ENCODE measurements at regions not wholly inside any gene's neighbourhood (a gene's known extent, or its start where the extent isn't known, plus 50 kb on each side); places are given as distances from the start of the nearest gene placed in this dataset.

GRCh38 chr6:154920495-154921200, 74.5 kb upstream of the TIAM2 start:
- Histone ChIP-seq H4K20me1 (ENCODE audit: low read depth, low read length) (no peaks in the 10 kb centered on the region), H3K79me2 (ENCODE audit: insufficient read depth, low read length) (no peaks in the 10 kb centered on the region), H3F3A (ENCODE audit: insufficient read depth) (no peaks in the 10 kb centered on the region), H3K9me3 (ENCODE audit: insufficient read depth, low read length) (no peaks in the 10 kb centered on the region), H2AFZ (ENCODE audit: low read depth, low read length, severe bottlenecking) (no peak overlapping the region), H3K4me2 (ENCODE audit: low read depth, low read length, poor library complexity, severe bottlenecking) (no peak overlapping the region), H3K9ac (ENCODE audit: low read length) (no peak overlapping the region), H3K27me3 (ENCODE audit: low read length) (no peaks in the 10 kb centered on the region), H3K9me2 (replicated peaks; ENCODE audit: insufficient read depth, low read length) (no peaks in the 10 kb centered on the region), H3K36me3 (ENCODE audit: low read length) (no peaks in the 10 kb centered on the region), H3K27ac (ENCODE audit: low read depth, low read length) (no peak overlapping the region), H3K4me3 (ENCODE audit: insufficient read depth, low read length, poor library complexity, severe bottlenecking) (no peak overlapping the region)
- TF ChIP-seq EZH2phosphoT487 (conservative IDR thresholded peaks at IDR 0.05; ENCODE audit: low read length) (no peak), CTCF (IDR thresholded peaks at IDR 0.05; ENCODE audit: insufficient read depth, low read length, poor library complexity, severe bottlenecking) (no peak)

GRCh38 chr6:154921482-154921881, 73.6 kb upstream of the TIAM2 start:
- Histone ChIP-seq H3F3A (ENCODE audit: insufficient read depth) (no peaks in the 10 kb centered on the region), H4K20me1 (ENCODE audit: low read depth, low read length) (no peaks in the 10 kb centered on the region), H3K9me2 (replicated peaks; ENCODE audit: insufficient read depth, low read length) (no peaks in the 10 kb centered on the region), H2AFZ (ENCODE audit: low read depth, low read length, severe bottlenecking) (no peak overlapping the region), H3K79me2 (ENCODE audit: insufficient read depth, low read length) (no peaks in the 10 kb centered on the region), H3K9me3 (ENCODE audit: insufficient read depth, low read length) (no peaks in the 10 kb centered on the region), H3K36me3 (ENCODE audit: low read length) (no peaks in the 10 kb centered on the region), H3K27ac (ENCODE audit: low read depth, low read length) (no peak overlapping the region), H3K4me3 (ENCODE audit: insufficient read depth, low read length, poor library complexity, severe bottlenecking) (no peak overlapping the region), H3K27me3 (ENCODE audit: low read length) (no peaks in the 10 kb centered on the region), H3K4me2 (ENCODE audit: low read depth, low read length, poor library complexity, severe bottlenecking) (no peak overlapping the region), H3K9ac (ENCODE audit: low read length) (no peak overlapping the region)
- no peak for TF ChIP-seq EZH2phosphoT487 (conservative IDR thresholded peaks at IDR 0.05; ENCODE audit: low read length)
- no peak for TF ChIP-seq CTCF (IDR thresholded peaks at IDR 0.05; ENCODE audit: insufficient read depth, low read length, poor library complexity, severe bottlenecking)

GRCh38 chr6:154923199-154923869, 71.8 kb upstream of the TIAM2 start:
- Histone ChIP-seq H3K79me2 (ENCODE audit: insufficient read depth, low read length) (no peaks in the 10 kb centered on the region), H3K27ac (ENCODE audit: low read depth, low read length) (no peak overlapping the region), H3K4me2 (ENCODE audit: low read depth, low read length, poor library complexity, severe bottlenecking) (no peak overlapping the region), H3K9me2 (replicated peaks; ENCODE audit: insufficient read depth, low read length) (no peaks in the 10 kb centered on the region), H3F3A (ENCODE audit: insufficient read depth) (no peaks in the 10 kb centered on the region), H3K9ac (ENCODE audit: low read length) (no peak overlapping the region), H3K9me3 (ENCODE audit: insufficient read depth, low read length) (no peaks in the 10 kb centered on the region), H3K36me3 (ENCODE audit: low read length) (no peaks in the 10 kb centered on the region), H2AFZ (ENCODE audit: low read depth, low read length, severe bottlenecking) (no peak overlapping the region), H3K27me3 (ENCODE audit: low read length) (no peaks in the 10 kb centered on the region), H3K4me3 (ENCODE audit: insufficient read depth, low read length, poor library complexity, severe bottlenecking) (no peak overlapping the region), H4K20me1 (ENCODE audit: low read depth, low read length) (no peaks in the 10 kb centered on the region)
- TF ChIP-seq EZH2phosphoT487 (conservative IDR thresholded peaks at IDR 0.05; ENCODE audit: low read length) (no peak), CTCF (IDR thresholded peaks at IDR 0.05; ENCODE audit: insufficient read depth, low read length, poor library complexity, severe bottlenecking) (no peak)
